Mucosa of gallbladder (tissue), 1 donor: ENCODE measurements at regions not wholly inside any gene's neighbourhood (a gene's known extent, or its start where the extent isn't known, plus 50 kb on each side); places are given as distances from the start of the nearest gene placed in this dataset.

ENCODE experiments used
- DNase-seq: peaks from one replicate; pipeline ENCODE4 v3.0.0-alpha.2; 2020; ENCODE audit warnings: low spot score
- donor health status: DM: no; HTN: no; CAD: no.

- no peak for DNase-seq
Observed at GRCh38 chr17:79248843-79249493, 174.3 kb downstream of the ENGASE start.

- no peak for DNase-seq
Observed at GRCh38 chr17:79246225-79247190, 171.9 kb downstream of the ENGASE start.

GRCh38 chr17:79244665-79245064, 170.0 kb downstream of the ENGASE start:
- DNase-seq = no peak

- DNase-seq = no peak
Observed at GRCh38 chr17:79243996-79244395, 169.4 kb downstream of the ENGASE start.

GRCh38 chr17:79243603-79243990, 169.0 kb downstream of the ENGASE start:
- DNase-seq = no peak

- DNase-seq = no peak
Observed at GRCh38 chr17:79242873-79243602, 168.4 kb downstream of the ENGASE start.

GRCh38 chr17:79242393-79242792, 167.8 kb downstream of the ENGASE start:
- DNase-seq = no peak

- no peak for DNase-seq
Observed at GRCh38 chr17:79241616-79242015, 167.0 kb downstream of the ENGASE start.

GRCh38 chr17:79239205-79239604, 164.6 kb downstream of the ENGASE start:
- DNase-seq = no peak

- no peak for DNase-seq
Observed at GRCh38 chr17:79237448-79238053, 162.9 kb downstream of the ENGASE start.

GRCh38 chr17:79235808-79236207, 161.2 kb downstream of the ENGASE start:
- no peak for DNase-seq

- DNase-seq = no peak
Observed at GRCh38 chr17:79233916-79234551, 159.4 kb downstream of the ENGASE start.

- DNase-seq = no peak
Observed at GRCh38 chr17:79232957-79233356, 158.3 kb downstream of the ENGASE start.

- DNase-seq = no peak
Observed at GRCh38 chr17:79231766-79232287, 157.2 kb downstream of the ENGASE start.

- no peak for DNase-seq
Observed at GRCh38 chr17:79230576-79230975, 156.0 kb downstream of the ENGASE start.

GRCh38 chr17:79226037-79226436, 151.4 kb downstream of the ENGASE start:
- DNase-seq = no peak

GRCh38 chr17:79224903-79225302, 150.3 kb downstream of the ENGASE start:
- no peak for DNase-seq

- DNase-seq = peak; percentile 30
Observed at GRCh38 chr17:79224476-79224875, 149.9 kb downstream of the ENGASE start.

- no peak for DNase-seq
Observed at GRCh38 chr17:79223953-79224352, 149.3 kb downstream of the ENGASE start.

GRCh38 chr17:79223471-79223870, 148.8 kb downstream of the ENGASE start:
- DNase-seq = no peak

- DNase-seq = no peak
Observed at GRCh38 chr17:79221597-79221996, 147.0 kb downstream of the ENGASE start.
